Endothelial cell of umbilical vein (primary cell): ENCODE measurements at regions not wholly inside any gene's neighbourhood (a gene's known extent, or its start where the extent isn't known, plus 50 kb on each side); places are given as distances from the start of the nearest gene placed in this dataset.
A peak's percentile ranks its signal among the peaks of the same experiment; 100 is the strongest.

Source experiments
- BruUV-seq: library from RNA; stranded (reverse); fragments of 400-500 nt; replicated peaks from 2 replicates; lab custom pipeline; 2021; lab: Mats Ljungman, UMichigan
- CTCF ChIA-PET: fragments of 300-600, 350-600 bp; sonication (Branson Sonifier 250); formaldehyde crosslinking; loops from one replicate; lab custom pipeline; 2021; ENCODE audit warnings: antibody characterized with exemption, inconsistent platforms; lab: Charles Lee
- POLR2A ChIA-PET: fragments of 300-600, 350-600 bp; sonication (Branson Sonifier 250); formaldehyde crosslinking; loops from one replicate; lab custom pipeline; 2021; ENCODE audit warnings: antibody characterized with exemption, inconsistent platforms; lab: Charles Lee
- DNase-seq: peaks from one replicate; pipeline ENCODE4 v3.0.0-alpha.2; 2011; ENCODE audit warnings: low read depth, low spot score
- FAIRE-seq: peaks from 2 replicates; lab custom pipeline; 2011; peaks lifted over from hg19 to GRCh38; lab: Jason Lieb, UNC
- H2AFZ ChIP-seq: 2 replicates; pipeline ENCODE4 v1.6.0; 2012; ENCODE audit warnings: low read depth, low read length, control low read depth, inconsistent platforms
- H3K27ac ChIP-seq: 2 replicates; pipeline ENCODE4 v1.5.1; 2011; ENCODE audit warnings: low read depth, mild to moderate bottlenecking, control low read depth, low read length, moderate library complexity; ENCODE audit not compliant: insufficient read depth
- H3K27me3 ChIP-seq, 2 experiments: 2 replicates each; pipeline versions ENCODE4 v1.6.0 to v1.6.1; 2011; ENCODE audit warnings: low read length in 2 of 2, mixed read lengths in 1 of 2; ENCODE audit not compliant: control insufficient read depth in 2 of 2, insufficient read depth in 2 of 2
- H3K36me3 ChIP-seq, 2 experiments: 2 replicates in 1 of 2; 3 replicates in 1 of 2; pipeline ENCODE4 v1.5.1; 2011; ENCODE audit warnings: low read length in 2 of 2, mild to moderate bottlenecking in 1 of 2, moderate library complexity in 1 of 2; ENCODE audit not compliant: control insufficient read depth in 2 of 2, insufficient read depth in 2 of 2; ENCODE audit errors: extremely low read depth in 1 of 2
- H3K4me1 ChIP-seq: 3 replicates; pipeline ENCODE4 v1.5.1; 2011; ENCODE audit warnings: mild to moderate bottlenecking, low read length; ENCODE audit not compliant: control insufficient read depth, insufficient read depth; ENCODE audit errors: extremely low read depth
- H3K4me2 ChIP-seq: 2 replicates; pipeline ENCODE4 v1.6.1; 2011; ENCODE audit warnings: low read length, control low read depth, mixed read lengths; ENCODE audit not compliant: insufficient read depth
- H3K4me3 ChIP-seq, 3 experiments: fragments of 200-600 bp in 1 of 3; sonication (generic), shearing (Covaris generic) in 1 of 3; replicated peaks in 1 of 3; 2 replicates each; pipeline ENCODE4 v1.5.1; 2011 to 2016; ENCODE audit warnings: control low read depth in 3 of 3, low read length in 3 of 3, mild to moderate bottlenecking in 2 of 3, inconsistent platforms in 1 of 3, low read depth in 1 of 3, moderate library complexity in 1 of 3; ENCODE audit not compliant: insufficient read depth in 1 of 3
- H3K79me2 ChIP-seq: 2 replicates; pipeline ENCODE4 v1.6.0; 2012; ENCODE audit warnings: low read length, inconsistent platforms; ENCODE audit not compliant: control insufficient read depth, insufficient read depth
- H3K9ac ChIP-seq: replicated peaks from 2 replicates; pipeline ENCODE3; 2011; ENCODE audit warnings: low read length, control low read depth; ENCODE audit not compliant: insufficient read depth; ENCODE audit errors: extremely low read depth
- H3K9me1 ChIP-seq: replicated peaks from 3 replicates; pipeline ENCODE4 v1.6.0; 2011; ENCODE audit warnings: mild to moderate bottlenecking, low read length; ENCODE audit not compliant: control insufficient read depth, insufficient read depth; ENCODE audit errors: extremely low read depth
- H3K9me3 ChIP-seq: replicated peaks from 2 replicates; pipeline ENCODE4 v1.5.1; 2012; ENCODE audit warnings: low read length, inconsistent platforms; ENCODE audit not compliant: control insufficient read depth, insufficient read depth
- H4K20me1 ChIP-seq: replicated peaks from 2 replicates; pipeline ENCODE3; 2011; ENCODE audit warnings: mild to moderate bottlenecking, low read length; ENCODE audit not compliant: control insufficient read depth, insufficient read depth; ENCODE audit errors: extremely low read depth
- FOS ChIP-seq: IDR thresholded peaks from 2 replicates; pipeline ENCODE4 v1.6.1; 2011; ENCODE audit warnings: mild to moderate bottlenecking, low read length, moderate library complexity, borderline replicate concordance; ENCODE audit not compliant: insufficient read depth
- GATA2 ChIP-seq: IDR thresholded peaks from 2 replicates; pipeline ENCODE4 v1.7.0; 2011; ENCODE audit warnings: low read depth, mild to moderate bottlenecking, moderate library complexity, mixed read lengths, low read length; ENCODE audit not compliant: insufficient read length, insufficient read depth
- POLR2A ChIP-seq: IDR thresholded peaks from 2 replicates; pipeline ENCODE4 v1.6.1; 2012; ENCODE audit warnings: low read depth, mild to moderate bottlenecking, control low read depth, low read length
- dilution Hi-C: fragments of 300-500 bp; cut with MboI; formaldehyde crosslinking; loops from one replicate; pipeline ENCODE4 v1.15.0; 2019; ENCODE audit warnings: low sequenced_read_pairs; ENCODE audit not compliant: extremely low pct_ligation_motif_present
- intact Hi-C: fragments of 100-400 bp; cut with micrococcal nuclease; formaldehyde crosslinking; loops from one replicate; pipeline ENCODE4 v1.10.0; 2022
- TF ChIP-seq, protein P1 (sequence below): IDR thresholded peaks from 2 replicates; pipeline ENCODE4 v1.6.1; 2011; ENCODE audit not compliant: insufficient read depth, insufficient read length

DNA sequence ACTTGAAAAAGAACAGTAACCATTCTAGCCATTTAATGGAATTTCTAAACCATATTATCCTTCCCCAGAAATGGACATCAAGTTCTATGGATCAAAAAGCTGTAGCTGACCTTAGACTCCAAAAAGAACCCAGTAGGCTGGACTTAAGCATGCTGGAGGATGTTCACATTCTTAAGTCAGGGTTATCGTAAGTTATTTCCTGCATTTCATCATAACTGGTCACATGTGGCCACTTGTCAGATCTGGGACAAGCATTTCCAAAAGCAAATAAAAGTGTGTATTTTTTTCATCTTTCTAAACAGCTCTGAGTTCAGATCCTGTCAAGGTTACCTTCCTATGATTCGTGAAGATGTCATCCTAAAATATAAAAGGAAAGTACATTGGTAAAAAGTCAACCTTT is 274.5 kb upstream of the PTGER4 start:
- ChIA-PET CTCF (no interaction called here), POLR2A (no interaction called here)
- Histone ChIP-seq H3K4me2 (peak overlapping the region; percentile 25), H3K9ac (no peak overlapping the region), H3K79me2 (no peaks in the 10 kb centered on the region), H4K20me1 (no peaks in the 10 kb centered on the region), H3K36me3 (no peaks in the 10 kb centered on the region), H3K4me3 (no peak overlapping the region), H3K9me3 (no peaks in the 10 kb centered on the region), H3K27me3 (no peaks in the 10 kb centered on the region), H3K27ac (no peak overlapping the region), H2AFZ (no peak overlapping the region), H3K4me1 (peaks cover 15% of the 10 kb centered on the region), H3K9me1 (no peaks in the 10 kb centered on the region)
- peak; percentile 57 for FAIRE-seq
- DNase-seq = peak; percentile 43
- dilution Hi-C loops = no loop called here
- intact Hi-C loops = no loop called here
- TF ChIP-seq POLR2A (no peak), GATA2 (no peak)
- TF ChIP-seq, protein P1, sequence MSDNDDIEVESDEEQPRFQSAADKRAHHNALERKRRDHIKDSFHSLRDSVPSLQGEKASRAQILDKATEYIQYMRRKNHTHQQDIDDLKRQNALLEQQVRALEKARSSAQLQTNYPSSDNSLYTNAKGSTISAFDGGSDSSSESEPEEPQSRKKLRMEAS = no peak
- BruUV-seq = no TSS peak

DNA sequence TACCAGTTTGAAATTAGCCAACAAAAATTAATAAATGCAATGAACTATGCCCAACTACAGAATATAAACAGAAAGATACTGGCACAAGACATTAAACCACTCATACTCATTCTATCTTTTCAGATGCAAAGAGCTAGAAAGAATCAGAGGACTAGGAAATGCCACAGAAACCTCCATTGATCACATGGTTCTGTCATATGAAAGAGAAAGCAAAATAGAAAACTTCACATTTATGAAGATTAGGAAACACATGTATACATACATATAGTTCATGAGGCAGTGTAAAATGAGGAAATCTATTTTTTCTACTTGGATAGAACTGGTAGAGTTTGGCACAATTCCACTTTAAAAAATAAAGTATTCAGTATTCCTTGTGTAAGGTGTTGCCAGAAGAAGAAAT is 275.1 kb upstream of the PTGER4 start:
- POLR2A ChIA-PET = no interaction called here
- CTCF ChIA-PET = no interaction called here

More for the DNA sequence above, 275.1 kb upstream of the PTGER4 start:
- H3K4me3 ChIP-seq = no peak overlapping the region
- H2AFZ ChIP-seq = no peak overlapping the region
- no peak overlapping the region for H3K27ac ChIP-seq
- intact Hi-C loops = no loop called here
- FAIRE-seq = peak; percentile 18
- peaks cover 11% of the 10 kb centered on the region for H3K4me1 ChIP-seq
- no peaks in the 10 kb centered on the region for H3K9me1 ChIP-seq
- H3K79me2 ChIP-seq = no peaks in the 10 kb centered on the region
- H3K9ac ChIP-seq = no peak overlapping the region
- H3K27me3 ChIP-seq = no peaks in the 10 kb centered on the region
- DNase-seq = no peak
- no peaks in the 10 kb centered on the region for H4K20me1 ChIP-seq
- no peak overlapping the region for H3K4me2 ChIP-seq
- no peaks in the 10 kb centered on the region for H3K9me3 ChIP-seq
- dilution Hi-C loops = no loop called here
- no peaks in the 10 kb centered on the region for H3K36me3 ChIP-seq
- no peak for TF ChIP-seq FOS
- BruUV-seq = no TSS peak
